ENCODE measurements at regions not wholly inside any gene's neighbourhood (a gene's known extent, or its start where the extent isn't known, plus 50 kb on each side); places are given as distances from the start of the nearest gene placed in this dataset.

GRCh38 chr6:133778414-133779130 is 110.3 kb upstream of the TCF21 start:
- TF ChIP-seq CTCF (IDR thresholded peaks at IDR 0.05), result no peak

- TF ChIP-seq CTCF (IDR thresholded peaks at IDR 0.05), result no peak
Observed at GRCh38 chr6:133779916-133780695, 108.8 kb upstream of the TCF21 start.

DNA sequence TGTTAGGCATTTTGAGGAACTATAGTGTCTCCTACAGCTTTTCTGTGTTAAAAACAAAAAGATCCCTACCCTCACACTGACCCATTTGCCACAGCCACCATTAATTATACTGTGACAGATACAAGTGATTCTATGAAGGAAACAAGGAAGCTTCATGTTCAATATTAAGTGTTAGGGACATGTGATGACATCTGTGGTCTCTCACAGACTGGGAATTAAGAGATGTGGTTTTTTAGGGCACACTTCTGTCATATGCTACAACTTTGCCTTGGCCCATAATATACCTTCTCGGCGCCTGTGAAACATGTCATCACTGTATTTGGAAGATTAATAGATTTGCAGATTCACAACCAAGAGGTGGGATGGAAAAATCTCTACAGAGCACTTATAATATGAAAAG is 102.9 kb upstream of the TCF21 start:
- TF ChIP-seq CTCF (IDR thresholded peaks at IDR 0.05), result no peak

GRCh38 chr6:133787122-133787521 is 101.8 kb upstream of the TCF21 start:
- no peak for TF ChIP-seq CTCF (IDR thresholded peaks at IDR 0.05)

- TF ChIP-seq CTCF (IDR thresholded peaks at IDR 0.05), result no peak
Observed at GRCh38 chr6:133787859-133788505, 100.9 kb upstream of the TCF21 start.

GRCh38 chr6:133788556-133788955 is 100.4 kb upstream of the TCF21 start:
- no peak for TF ChIP-seq CTCF (IDR thresholded peaks at IDR 0.05)

DNA sequence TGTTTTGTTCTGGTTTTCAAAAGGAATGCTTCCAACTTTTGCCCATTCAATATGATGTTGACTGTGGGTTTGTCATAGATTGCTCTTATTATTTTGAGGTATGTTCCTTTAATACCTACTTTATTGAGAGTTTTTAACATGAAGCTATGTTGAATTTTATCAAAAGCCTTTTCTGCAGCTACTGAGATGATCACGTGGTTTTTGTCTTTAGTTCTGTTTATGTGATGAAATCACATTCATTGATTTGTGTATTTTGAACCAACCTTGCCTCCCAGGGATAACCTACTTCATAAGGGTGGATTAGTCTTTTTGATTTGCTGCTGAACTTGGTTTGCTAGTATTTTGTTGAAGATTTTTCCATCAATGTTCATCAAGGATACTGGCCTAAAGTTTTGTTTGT is 92.7 kb upstream of the TCF21 start:
- no peak for TF ChIP-seq CTCF (IDR thresholded peaks at IDR 0.05)
